Endodermal cell (in vitro differentiated cells): ENCODE measurements at regions not wholly inside any gene's neighbourhood (a gene's known extent, or its start where the extent isn't known, plus 50 kb on each side); places are given as distances from the start of the nearest gene placed in this dataset.

ENCODE experiments used
- DNase-seq: peaks from one replicate; pipeline ENCODE4 v3.0.0-alpha.2; 2017
- H3K27ac ChIP-seq: 2 replicates; pipeline ENCODE4 v1.5.1; 2013; ENCODE audit warnings: mild to moderate bottlenecking, low read depth, low read length, moderate library complexity
- H3K27me3 ChIP-seq: 2 replicates; pipeline ENCODE4 v1.6.1; 2013; ENCODE audit warnings: mild to moderate bottlenecking, low read length, moderate library complexity; ENCODE audit not compliant: insufficient read depth, control insufficient read depth, poor library complexity, severe bottlenecking
- H3K36me3 ChIP-seq: 2 replicates; pipeline ENCODE4 v1.7.0; 2013; ENCODE audit warnings: mild to moderate bottlenecking, low read length, moderate library complexity; ENCODE audit not compliant: control insufficient read depth, insufficient read depth
- H3K4me1 ChIP-seq: one replicate; pipeline ENCODE4 v1.7.0; 2013; ENCODE audit warnings: low read length; ENCODE audit not compliant: control insufficient read depth, insufficient read depth
- H3K4me3 ChIP-seq: 2 replicates; pipeline ENCODE4 v1.5.1; 2013; ENCODE audit warnings: mild to moderate bottlenecking, low read length, moderate library complexity
- H3K9ac ChIP-seq: 2 replicates; pipeline ENCODE4 v1.6.1; 2013; ENCODE audit warnings: mild to moderate bottlenecking, low read length, moderate library complexity; ENCODE audit not compliant: poor library complexity, severe bottlenecking; ENCODE audit errors: extremely low read depth
- H3K9me3 ChIP-seq: 2 replicates; pipeline ENCODE4 v1.6.1; 2013; ENCODE audit warnings: mild to moderate bottlenecking, low read length, moderate library complexity; ENCODE audit not compliant: control insufficient read depth
- H3K27ac Mint-ChIP-seq: 2 replicates; pipeline ENCODE4 v1.8.0; 2020; ENCODE audit warnings: mixed read lengths
- H3K27me3 Mint-ChIP-seq: 2 replicates; pipeline ENCODE4 v1.8.0; 2021; ENCODE audit warnings: mild to moderate bottlenecking, mixed read lengths; ENCODE audit not compliant: insufficient read depth
- H3K36me3 Mint-ChIP-seq: 2 replicates; pipeline ENCODE4 v1.8.0; 2020; ENCODE audit warnings: low read depth, mixed read lengths
- H3K4me1 Mint-ChIP-seq: 2 replicates; pipeline ENCODE4 v1.8.0; 2020; ENCODE audit warnings: mixed read lengths
- H3K4me3 Mint-ChIP-seq: 2 replicates; pipeline ENCODE4 v1.8.0; 2020; ENCODE audit warnings: mild to moderate bottlenecking, moderate library complexity, mixed read lengths
- H3K9me3 Mint-ChIP-seq: 2 replicates; pipeline ENCODE4 v1.8.0; 2020; ENCODE audit warnings: mild to moderate bottlenecking, mixed read lengths
- CTCF ChIP-seq: fragments of 200-600 bp; sonication (generic); conservative IDR thresholded peaks from 2 replicates; pipeline ENCODE4 v1.5.0; 2021; ENCODE audit warnings: antibody characterized with exemption, mild to moderate bottlenecking
- WGBS, 2 experiments: methylation state at CpG; one replicate each; pipeline versions ENCODE4 v1.1.5 to v1.1.7; 2013; ENCODE audit warnings: missing lambda C conversion rate in 2 of 2, mixed read lengths in 1 of 2; ENCODE audit not compliant: insufficient coverage in 1 of 2, insufficient read length in 1 of 2; 5-methylcytosine and 5-hydroxymethylcytosine counted together

GRCh38 chr7:16092711-16093110 is 328.6 kb downstream of the CRPPA start:
- Mint-ChIP-seq H3K27me3 (no peaks in the 10 kb centered on the region), H3K27ac (no peak overlapping the region), H3K9me3 (no peaks in the 10 kb centered on the region), H3K4me1 (peaks cover 4% of the 10 kb centered on the region), H3K4me3 (no peak overlapping the region), H3K36me3 (no peaks in the 10 kb centered on the region)
- H3K36me3 ChIP-seq: no peaks in the 10 kb centered on the region
- H3K4me1 ChIP-seq: no peaks in the 10 kb centered on the region
- no peaks in the 10 kb centered on the region for H3K27me3 ChIP-seq
- H3K27ac ChIP-seq: no peak overlapping the region
- H3K9me3 ChIP-seq: no peaks in the 10 kb centered on the region
- no peak overlapping the region for H3K9ac ChIP-seq
- H3K4me3 ChIP-seq: no peak overlapping the region
- WGBS, 2 experiments: 91 to 100% methylated on average over 1 to 2 of the region's 2 CpGs
- TF ChIP-seq CTCF: no peak
- no peak for DNase-seq

GRCh38 chr7:16091701-16092310 is 329.5 kb downstream of the CRPPA start:
- Histone ChIP-seq H3K4me1 (no peaks in the 10 kb centered on the region), H3K27me3 (no peaks in the 10 kb centered on the region), H3K9me3 (no peaks in the 10 kb centered on the region), H3K36me3 (no peaks in the 10 kb centered on the region), H3K9ac (no peak overlapping the region), H3K27ac (no peak overlapping the region), H3K4me3 (no peak overlapping the region)
- WGBS, 2 experiments: 87 to 93% methylated on average over 4 to 5 of the region's 5 CpGs
- no peak for TF ChIP-seq CTCF
- H3K27ac Mint-ChIP-seq: no peak overlapping the region
- DNase-seq: no peak
- no peaks in the 10 kb centered on the region for H3K36me3 Mint-ChIP-seq
- no peaks in the 10 kb centered on the region for H3K9me3 Mint-ChIP-seq
- H3K4me1 Mint-ChIP-seq: no peaks in the 10 kb centered on the region
- no peaks in the 10 kb centered on the region for H3K27me3 Mint-ChIP-seq
- H3K4me3 Mint-ChIP-seq: no peak overlapping the region

- no peak overlapping the region for H3K4me3 Mint-ChIP-seq
- Histone ChIP-seq H3K27me3 (no peaks in the 10 kb centered on the region), H3K9ac (no peak overlapping the region), H3K4me1 (no peaks in the 10 kb centered on the region), H3K27ac (no peak overlapping the region), H3K9me3 (no peaks in the 10 kb centered on the region), H3K36me3 (no peaks in the 10 kb centered on the region), H3K4me3 (no peak overlapping the region)
- H3K4me1 Mint-ChIP-seq: no peaks in the 10 kb centered on the region
- no peak for TF ChIP-seq CTCF
- no peaks in the 10 kb centered on the region for H3K27me3 Mint-ChIP-seq
- no peaks in the 10 kb centered on the region for H3K36me3 Mint-ChIP-seq
- H3K9me3 Mint-ChIP-seq: no peaks in the 10 kb centered on the region
- no peak overlapping the region for H3K27ac Mint-ChIP-seq
- WGBS, 2 experiments: 89 to 94% methylated on average over 1 to 3 of the region's 3 CpGs
- no peak for DNase-seq
Observed at GRCh38 chr7:16089801-16090200, 331.5 kb downstream of the CRPPA start.
